Activated T-cell treated with anti-CD3 and anti-CD28 coated beads, Interleukin-2, amount 50 U/mL, for 72 hours (primary cell): ENCODE measurements at regions not wholly inside any gene's neighbourhood (a gene's known extent, or its start where the extent isn't known, plus 50 kb on each side); places are given as distances from the start of the nearest gene placed in this dataset.

ENCODE experiments used
- ATAC-seq, 2 donors: fragments of 150-1000 bp; cut with Tn5 transposase; replicated peaks in 1 of 2; 2 replicates each; pipeline ENCODE4 v1.10.0; 2021; ENCODE audit warnings: moderate library complexity in 2 of 2, mild to moderate bottlenecking in 1 of 2
- DNase-seq, 2 donors: peaks; one replicate each; pipeline ENCODE4 v3.0.0; 2021 to 2022; ENCODE audit warnings: mixed read lengths in 1 of 2
- H3K27ac Mint-ChIP-seq: one replicate; pipeline ENCODE4 v1.8.0; 2022; ENCODE audit warnings: mild to moderate bottlenecking, moderate library complexity, mixed read lengths
- H3K27me3 Mint-ChIP-seq: one replicate; pipeline ENCODE4 v1.8.0; 2022; ENCODE audit warnings: low read depth, mixed read lengths
- H3K36me3 Mint-ChIP-seq, 2 donors: one replicate each; pipeline ENCODE4 v1.8.0; 2022; ENCODE audit warnings: mixed read lengths in 2 of 2, mild to moderate bottlenecking in 1 of 2; ENCODE audit not compliant: insufficient read depth in 2 of 2
- H3K4me1 Mint-ChIP-seq: one replicate; pipeline ENCODE4 v1.8.0; 2022; ENCODE audit warnings: low read depth, mixed read lengths
- H3K4me3 Mint-ChIP-seq, 2 donors: one replicate each; pipeline ENCODE4 v1.8.0; 2022; ENCODE audit warnings: mild to moderate bottlenecking in 2 of 2, mixed read lengths in 2 of 2, moderate library complexity in 2 of 2
- H3K9me3 Mint-ChIP-seq, 2 donors: one replicate each; pipeline ENCODE4 v1.8.0; 2022; ENCODE audit warnings: mixed read lengths in 2 of 2

DNA sequence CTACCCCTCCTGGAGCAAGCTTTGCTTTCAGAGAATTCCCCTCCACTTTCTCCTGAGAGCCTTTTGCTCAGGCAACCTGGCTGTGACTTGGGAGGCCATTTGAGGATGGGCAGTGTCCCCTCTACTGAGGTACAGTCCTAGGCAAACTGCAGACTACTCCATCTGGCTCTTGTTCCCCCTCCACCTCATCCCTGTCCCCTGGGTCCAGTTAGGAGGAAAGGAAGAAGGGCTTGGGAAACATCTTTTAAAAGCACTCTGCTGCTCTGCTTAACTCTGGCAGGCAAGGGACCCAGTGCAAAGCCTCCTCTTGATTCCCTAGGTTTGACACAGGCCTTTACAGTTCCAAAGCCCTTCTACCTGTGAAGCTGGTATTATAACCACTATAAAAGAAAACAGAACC, 108.2 kb downstream of the NAV1 start:
- Mint-ChIP-seq H3K4me3 (no peak overlapping the region), H3K9me3 (peaks cover 0 to 1% of the 10 kb centered on the region in 2 donors), H3K27me3 (peaks cover 50% of the 10 kb centered on the region), H3K4me1 (no peaks in the 10 kb centered on the region), H3K27ac (no peak overlapping the region), H3K36me3 (no peaks in the 10 kb centered on the region)
- ATAC-seq = no peak
- DNase-seq = no peak

DNA sequence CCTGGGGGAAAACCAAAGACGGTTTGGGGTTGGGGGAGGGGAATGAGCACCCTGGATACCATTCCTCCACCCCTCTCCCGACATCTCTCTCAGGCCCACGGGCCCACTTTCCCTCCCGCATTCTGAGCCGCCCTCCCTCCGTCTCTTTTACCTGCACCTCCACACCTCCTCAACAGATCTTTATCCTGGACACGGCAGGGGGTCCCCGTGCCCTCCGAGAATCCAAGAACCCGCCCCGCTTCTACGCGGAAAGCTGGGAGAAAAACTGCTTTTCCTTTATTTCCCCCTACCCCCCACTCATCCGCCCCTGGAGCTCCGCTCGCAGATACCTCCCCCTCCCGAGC, 108.8 kb downstream of the NAV1 start:
- H3K9me3 Mint-ChIP-seq = peaks cover 0 to 1% of the 10 kb centered on the region in 2 donors
- ATAC-seq (no peak), DNase-seq (no peak)
- no peaks in the 10 kb centered on the region for H3K4me1 Mint-ChIP-seq
- peak overlapping the region in 1 of 2 donors; percentile 59 for H3K4me3 Mint-ChIP-seq
- no peak overlapping the region for H3K27ac Mint-ChIP-seq
- H3K36me3 Mint-ChIP-seq = no peaks in the 10 kb centered on the region
- peaks cover 50% of the 10 kb centered on the region for H3K27me3 Mint-ChIP-seq

DNA sequence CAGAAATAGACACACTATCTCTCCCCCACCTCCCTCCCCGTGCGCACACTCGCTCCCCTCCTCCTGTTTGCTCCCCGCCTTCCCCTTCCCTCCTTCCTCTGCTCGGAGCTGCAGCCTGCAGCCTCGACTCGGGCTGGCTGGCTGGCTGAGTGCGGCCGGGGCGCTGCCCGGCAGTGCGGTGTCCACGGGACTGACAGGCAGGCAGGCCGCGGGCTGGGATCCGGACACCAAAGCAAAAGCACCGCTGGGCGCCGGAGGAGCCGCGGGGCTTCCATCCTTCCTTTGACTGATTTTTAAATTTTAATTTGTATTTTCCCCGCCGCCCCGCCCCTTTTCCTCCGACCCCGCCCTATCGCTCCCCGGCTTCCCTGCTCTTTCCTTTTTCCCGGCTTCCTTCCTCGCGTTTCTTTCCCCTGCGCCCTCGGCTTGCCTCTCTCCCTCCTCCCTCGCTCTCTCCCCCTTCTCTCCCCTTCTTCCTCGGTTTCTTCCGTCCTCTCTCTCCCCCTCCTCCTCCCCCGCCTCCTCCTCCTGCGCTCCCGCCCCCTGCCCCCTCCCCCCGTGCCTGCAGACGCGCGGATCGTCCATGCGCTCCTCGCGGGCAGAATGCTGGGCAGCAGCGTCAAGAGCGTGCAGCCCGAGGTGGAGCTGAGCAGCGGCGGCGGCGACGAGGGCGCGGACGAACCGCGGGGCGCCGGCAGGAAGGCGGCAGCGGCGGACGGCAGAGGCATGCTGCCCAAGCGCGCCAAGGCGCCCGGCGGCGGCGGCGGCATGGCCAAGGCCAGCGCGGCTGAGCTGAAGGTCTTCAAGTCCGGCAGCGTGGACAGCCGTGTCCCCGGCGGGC, 109.4 kb downstream of the NAV1 start:
- no peaks in the 10 kb centered on the region for H3K36me3 Mint-ChIP-seq
- no peaks in the 10 kb centered on the region for H3K4me1 Mint-ChIP-seq
- H3K9me3 Mint-ChIP-seq = no peaks in the 10 kb centered on the region
- H3K27me3 Mint-ChIP-seq = peaks cover 50% of the 10 kb centered on the region
- ATAC-seq (peak in 1 of 2 donors; percentile 49), DNase-seq (peak in 1 of 2 donors; percentile 10)
- H3K4me3 Mint-ChIP-seq = peak overlapping the region; percentile 52 to 59
- H3K27ac Mint-ChIP-seq = no peak overlapping the region

DNA sequence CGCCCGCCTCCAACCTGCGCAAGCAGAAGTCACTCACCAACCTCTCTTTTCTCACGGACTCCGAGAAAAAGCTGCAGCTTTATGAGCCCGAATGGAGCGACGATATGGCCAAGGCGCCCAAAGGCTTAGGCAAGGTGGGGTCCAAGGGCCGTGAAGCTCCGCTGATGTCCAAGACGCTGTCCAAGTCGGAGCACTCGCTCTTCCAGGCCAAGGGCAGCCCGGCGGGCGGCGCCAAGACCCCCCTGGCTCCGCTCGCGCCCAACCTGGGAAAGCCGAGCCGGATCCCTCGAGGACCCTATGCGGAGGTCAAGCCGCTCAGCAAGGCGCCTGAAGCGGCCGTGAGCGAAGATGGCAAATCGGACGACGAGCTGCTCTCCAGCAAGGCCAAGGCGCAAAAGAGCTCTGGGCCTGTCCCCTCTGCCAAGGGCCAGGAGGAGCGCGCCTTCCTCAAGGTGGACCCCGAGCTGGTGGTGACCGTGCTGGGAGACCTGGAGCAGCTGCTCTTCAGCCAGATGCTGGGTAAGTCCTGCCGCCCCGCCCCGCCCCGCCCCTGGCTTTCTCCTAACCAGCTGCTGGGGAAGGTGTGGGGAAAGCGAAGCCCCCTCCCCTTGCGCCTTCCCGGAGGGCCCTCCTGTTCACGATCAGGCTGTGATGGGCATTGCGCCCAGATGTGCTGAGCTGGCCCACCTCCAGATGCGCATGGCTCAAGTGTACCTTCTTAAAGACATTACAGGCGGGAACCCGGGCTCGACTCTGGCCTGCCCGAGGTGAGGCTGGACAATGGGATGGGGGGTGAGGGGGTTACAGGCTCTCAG, 110.2 kb downstream of the NAV1 start:
- ATAC-seq (no peak), DNase-seq (no peak)
- Mint-ChIP-seq H3K4me3 (peak overlapping the region; percentile 42 to 61), H3K36me3 (no peaks in the 10 kb centered on the region), H3K9me3 (no peaks in the 10 kb centered on the region), H3K4me1 (no peaks in the 10 kb centered on the region), H3K27me3 (peaks cover 43% of the 10 kb centered on the region), H3K27ac (no peak overlapping the region)

DNA sequence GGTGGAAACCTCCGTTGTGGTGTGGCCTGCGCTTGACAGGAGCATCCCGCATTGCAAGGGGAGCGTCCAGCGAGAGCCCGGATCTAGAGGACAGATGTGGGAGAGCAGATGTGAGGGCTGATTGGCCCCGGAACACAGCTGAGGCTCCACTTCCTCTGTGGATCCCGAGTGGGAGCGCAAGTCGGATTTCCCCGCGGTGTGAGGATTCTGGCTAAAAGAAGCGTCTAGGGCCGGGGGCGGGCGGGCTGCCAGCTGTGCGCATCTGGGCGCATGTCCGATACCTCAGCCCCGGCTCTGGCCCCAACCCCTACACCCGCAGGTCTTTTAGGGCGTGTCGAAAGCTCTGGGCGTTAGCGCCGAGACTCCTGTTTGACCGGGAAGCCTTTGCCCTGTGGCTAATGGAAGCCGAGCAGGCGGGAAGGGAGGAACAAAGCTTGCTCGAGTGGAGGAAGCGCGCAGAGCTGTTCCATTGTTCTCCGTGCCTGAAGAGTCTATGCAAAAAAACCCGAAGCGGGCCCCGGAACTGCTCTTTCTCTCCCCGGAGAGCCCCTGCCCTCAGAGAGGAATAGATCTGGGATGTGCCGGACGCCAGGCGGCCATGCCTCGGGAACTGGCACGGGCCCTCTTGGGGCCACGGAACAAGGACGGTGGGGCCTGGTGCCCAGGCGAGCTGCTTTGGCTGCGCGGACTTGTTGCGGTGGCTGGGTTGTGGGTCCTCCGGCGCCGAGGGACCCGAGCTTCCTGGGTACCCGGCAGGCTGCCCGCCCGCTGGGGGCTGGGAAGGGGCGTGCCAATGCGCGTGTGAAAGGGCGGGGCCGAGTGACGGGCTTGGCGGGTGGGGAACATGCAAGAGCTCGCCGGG, 111.1 kb downstream of the NAV1 start:
- Mint-ChIP-seq H3K4me1 (no peaks in the 10 kb centered on the region), H3K36me3 (no peaks in the 10 kb centered on the region), H3K27me3 (peaks cover 43% of the 10 kb centered on the region), H3K9me3 (no peaks in the 10 kb centered on the region), H3K4me3 (peak overlapping the region; percentile 42 to 61), H3K27ac (no peak overlapping the region)
- ATAC-seq (peak in 1 of 2 donors; percentile 41), DNase-seq (peak in 1 of 2 donors; percentile 15)

DNA sequence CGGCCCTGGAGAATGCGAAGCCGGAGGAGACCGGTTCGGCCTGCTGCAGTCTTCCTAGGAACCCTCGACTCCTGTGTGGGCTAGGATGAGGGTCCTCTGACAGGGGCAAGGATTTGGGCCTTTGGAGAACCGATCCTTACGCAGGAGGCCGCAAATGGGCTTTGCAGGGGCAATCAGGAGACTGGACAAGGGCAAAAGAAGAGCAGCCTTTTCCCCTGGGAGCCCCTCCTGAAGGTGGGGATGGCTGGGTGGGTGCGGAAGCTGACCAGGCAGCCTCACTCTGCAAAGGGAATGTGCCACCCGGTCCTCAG, 111.7 kb downstream of the NAV1 start:
- no peaks in the 10 kb centered on the region for H3K9me3 Mint-ChIP-seq
- H3K4me1 Mint-ChIP-seq = no peaks in the 10 kb centered on the region
- no peak overlapping the region for H3K4me3 Mint-ChIP-seq
- DNase-seq = no peak
- no peaks in the 10 kb centered on the region for H3K36me3 Mint-ChIP-seq
- no peak for ATAC-seq
- no peak overlapping the region for H3K27ac Mint-ChIP-seq
- peaks cover 43% of the 10 kb centered on the region for H3K27me3 Mint-ChIP-seq

- no peaks in the 10 kb centered on the region for H3K4me1 Mint-ChIP-seq
- peaks cover 31% of the 10 kb centered on the region for H3K27me3 Mint-ChIP-seq
- H3K4me3 Mint-ChIP-seq = no peak overlapping the region
- H3K9me3 Mint-ChIP-seq = no peaks in the 10 kb centered on the region
- no peak for DNase-seq
- H3K27ac Mint-ChIP-seq = no peak overlapping the region
- no peaks in the 10 kb centered on the region for H3K36me3 Mint-ChIP-seq
- ATAC-seq = no peak
These were observed 113.3 kb downstream of the NAV1 start for GRCh38 chr1:201652181-201652580.

- Mint-ChIP-seq H3K9me3 (no peaks in the 10 kb centered on the region), H3K27me3 (peaks cover 26% of the 10 kb centered on the region), H3K4me3 (no peak overlapping the region), H3K4me1 (no peaks in the 10 kb centered on the region), H3K27ac (no peak overlapping the region), H3K36me3 (no peaks in the 10 kb centered on the region)
- DNase-seq (no peak), ATAC-seq (no peak)
These were observed 114.3 kb downstream of the NAV1 start for GRCh38 chr1:201653233-201653632.

DNA sequence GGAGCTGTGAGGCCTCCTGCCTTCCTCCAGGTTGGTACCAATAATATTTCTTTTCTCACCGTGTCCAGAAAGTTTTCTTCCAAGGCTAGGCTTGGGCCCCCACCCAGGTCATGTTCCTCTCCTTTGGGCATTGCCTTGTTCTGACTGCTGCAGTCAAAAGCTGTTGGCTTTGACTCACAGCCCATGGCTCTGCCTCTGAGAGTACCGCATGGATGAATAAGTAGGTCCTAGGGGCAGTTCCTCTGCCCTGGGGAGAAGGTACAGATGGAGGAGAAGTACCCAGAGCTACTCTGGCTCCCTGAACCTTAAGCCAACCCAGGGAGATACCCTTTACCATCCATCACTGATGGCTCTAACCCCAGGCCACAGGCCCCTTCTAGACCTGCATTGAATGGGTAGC, 115.0 kb downstream of the NAV1 start:
- DNase-seq = no peak
- ATAC-seq = no peak
- Mint-ChIP-seq H3K27ac (no peak overlapping the region), H3K9me3 (no peaks in the 10 kb centered on the region), H3K4me3 (no peak overlapping the region), H3K4me1 (no peaks in the 10 kb centered on the region), H3K27me3 (peaks cover 30% of the 10 kb centered on the region), H3K36me3 (no peaks in the 10 kb centered on the region)

GRCh38 chr1:201655243-201655642, 116.3 kb downstream of the NAV1 start:
- Mint-ChIP-seq H3K27me3 (peaks cover 23% of the 10 kb centered on the region), H3K4me3 (no peak overlapping the region), H3K9me3 (no peaks in the 10 kb centered on the region), H3K36me3 (no peaks in the 10 kb centered on the region), H3K27ac (no peak overlapping the region), H3K4me1 (no peaks in the 10 kb centered on the region)
- ATAC-seq = no peak
- DNase-seq = no peak

DNA sequence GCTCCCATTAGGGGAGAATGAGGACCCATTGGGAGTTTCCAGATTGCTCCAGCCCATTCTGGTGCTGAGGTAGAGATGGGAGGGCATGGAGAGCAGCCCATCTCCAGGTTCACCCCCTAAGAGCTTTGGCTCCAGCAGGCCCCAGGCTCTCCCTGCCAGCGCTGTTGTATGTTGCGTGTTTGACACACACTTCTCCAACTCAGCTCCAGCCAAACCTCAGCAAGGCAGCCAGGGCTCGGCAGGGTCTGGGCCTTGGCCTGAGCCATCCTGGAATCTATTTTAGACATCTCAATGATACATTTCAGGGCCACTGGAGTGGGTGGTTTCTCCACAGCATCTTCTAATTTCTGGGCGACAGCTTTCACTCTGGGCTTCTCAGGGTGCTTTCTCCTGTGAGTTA, 117.0 kb downstream of the NAV1 start:
- H3K36me3 Mint-ChIP-seq = no peaks in the 10 kb centered on the region
- no peak overlapping the region for H3K27ac Mint-ChIP-seq
- DNase-seq (no peak), ATAC-seq (no peak)
- H3K9me3 Mint-ChIP-seq = no peaks in the 10 kb centered on the region
- no peaks in the 10 kb centered on the region for H3K4me1 Mint-ChIP-seq
- H3K27me3 Mint-ChIP-seq = peaks cover 18% of the 10 kb centered on the region
- H3K4me3 Mint-ChIP-seq = no peak overlapping the region

DNA sequence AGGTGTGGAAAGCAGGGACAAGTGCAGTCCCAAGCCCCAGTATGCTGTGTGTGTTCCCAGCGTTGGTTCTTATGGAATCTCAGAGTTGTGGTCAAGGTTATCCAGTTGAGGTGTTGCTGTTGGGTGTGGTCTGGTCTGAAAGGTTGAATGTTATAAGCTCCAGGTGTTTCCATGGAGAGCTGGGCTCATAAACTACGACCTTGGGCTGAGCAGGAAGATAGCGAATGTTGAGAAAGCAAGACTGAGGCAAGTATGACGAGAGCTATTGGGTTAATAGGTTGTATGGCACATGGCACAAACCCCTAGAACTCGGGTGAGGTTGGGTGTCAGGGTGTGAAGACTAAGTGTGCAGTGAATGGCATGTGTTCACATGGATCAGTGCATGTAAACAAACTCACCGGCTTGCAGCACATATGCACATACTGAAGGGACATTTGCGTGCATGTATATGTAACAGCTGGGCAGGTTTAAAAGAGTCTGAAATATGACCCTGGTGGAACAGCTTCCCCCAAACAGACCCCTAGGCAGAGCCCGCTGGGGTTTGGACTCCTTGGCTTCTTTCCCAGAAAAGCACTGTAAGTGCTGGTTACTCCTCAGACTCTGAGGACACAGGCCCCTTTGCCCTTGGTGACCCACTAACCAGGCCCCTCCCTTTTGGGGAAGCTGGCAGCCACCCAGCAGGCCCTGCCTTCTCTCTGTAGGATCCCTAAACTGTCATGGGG, 117.5 kb downstream of the NAV1 start:
- Mint-ChIP-seq H3K27me3 (peaks cover 13% of the 10 kb centered on the region), H3K4me1 (no peaks in the 10 kb centered on the region), H3K4me3 (no peak overlapping the region), H3K36me3 (no peaks in the 10 kb centered on the region), H3K27ac (no peak overlapping the region), H3K9me3 (no peaks in the 10 kb centered on the region)
- DNase-seq = no peak
- ATAC-seq = no peak
